ENCODE measurements at regions not wholly inside any gene's neighbourhood (a gene's known extent, or its start where the extent isn't known, plus 50 kb on each side); places are given as distances from the start of the nearest gene placed in this dataset.

- TF ChIP-seq CTCF (IDR thresholded peaks at IDR 0.05; ENCODE audit: insufficient read depth, low read length, poor library complexity, severe bottlenecking) (no peak), EZH2phosphoT487 (conservative IDR thresholded peaks at IDR 0.05; ENCODE audit: low read length) (no peak)
Observed at GRCh38 chr5:120848883-120849282, 384.8 kb downstream of the PRR16 start.

Measured in SU-DHL-6 (cell line).